ENCODE measurements at regions not wholly inside any gene's neighbourhood (a gene's known extent, or its start where the extent isn't known, plus 50 kb on each side); places are given as distances from the start of the nearest gene placed in this dataset.

- TF ChIP-seq EZH2 (IDR thresholded peaks at IDR 0.05) (no peak), FOXP2 (optimal IDR thresholded peaks at IDR 0.05; ENCODE audit: control extremely low read depth, extremely low read length, insufficient read depth) (no peak), POLR2AphosphoS5 (IDR thresholded peaks at IDR 0.05; ENCODE audit: borderline replicate concordance, low read depth, low read length) (no peak)
Observed at GRCh38 chr1:80542231-80542630, 1258.5 kb upstream of the ADGRL2 start.

Data from SK-N-MC (cell line).